AG04450 (cell line): ENCODE measurements at regions not wholly inside any gene's neighbourhood (a gene's known extent, or its start where the extent isn't known, plus 50 kb on each side); places are given as distances from the start of the nearest gene placed in this dataset.
"Not testable (repeated sequence)": the region's sequence is repeated elsewhere in the genome, so short reads cannot be mapped to it uniquely, and the experiment has no call there.

Experiments
- CTCF ChIA-PET: fragments of 300-600, 350-600 bp; formaldehyde crosslinking; extraction: SDS; loops from one replicate; lab custom pipeline; 2022; ENCODE audit warnings: antibody characterized with exemption, inconsistent platforms; lab: Charles Lee
- POLR2A ChIA-PET: fragments of 350-600 bp; formaldehyde crosslinking; extraction: SDS; loops from one replicate; lab custom pipeline; 2021; ENCODE audit warnings: antibody characterized with exemption, inconsistent platforms; lab: Yijun Ruan, JAX
- DNase-seq: peaks from one replicate; pipeline ENCODE4 v3.0.0-alpha.2; 2011; ENCODE audit warnings: low read depth, low spot score
- H3K27ac ChIP-seq: one replicate; pipeline ENCODE4 v1.5.1; 2012; ENCODE audit warnings: low read depth, low read length, control low read depth
- H3K27me3 ChIP-seq: one replicate; pipeline ENCODE4 v1.6.0; 2012; ENCODE audit warnings: low read length; ENCODE audit not compliant: control insufficient read depth, insufficient read depth
- H3K4me3 ChIP-seq: 2 replicates; pipeline ENCODE4 v1.5.1; 2011; ENCODE audit warnings: mild to moderate bottlenecking, low read depth, low read length, control low read depth
- H3K9me3 ChIP-seq: 2 replicates; pipeline ENCODE4 v1.5.1; 2012; ENCODE audit warnings: low read length; ENCODE audit not compliant: control insufficient read depth, insufficient read depth
- TF ChIP-seq, protein P1 (sequence below): IDR thresholded peaks from 2 replicates; pipeline ENCODE4 v1.5.1; 2011; ENCODE audit warnings: low read depth, low read length, control low read depth, inconsistent platforms

DNA sequence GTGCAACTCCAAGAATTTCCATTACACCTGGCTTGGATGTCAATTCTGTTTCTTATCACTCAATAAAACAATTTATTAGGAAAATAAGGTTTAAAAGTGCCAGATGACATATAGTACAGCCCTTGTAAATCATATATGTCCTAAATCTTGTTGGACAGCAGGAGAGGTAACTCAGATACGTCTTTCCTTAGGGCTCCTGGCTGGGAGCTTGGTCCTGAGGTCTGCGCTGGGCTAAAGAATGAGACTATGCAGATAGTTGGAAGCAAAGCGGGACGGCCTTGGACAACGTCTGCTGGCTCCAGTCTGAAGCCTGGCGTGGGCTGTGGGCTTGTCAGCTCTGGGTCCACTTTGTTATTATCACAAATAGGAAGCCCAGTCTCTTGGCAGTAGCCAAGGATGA lies 377.0 kb downstream of the DLEU7 start:
- CTCF ChIA-PET, result no interaction called here
- POLR2A ChIA-PET, result no interaction called here
- DNase-seq, result no peak
- peaks cover 10% of the 10 kb centered on the region for H3K27me3 ChIP-seq
- H3K9me3 ChIP-seq, result no peaks in the 10 kb centered on the region
- H3K4me3 ChIP-seq, result no peak overlapping the region
- no peak overlapping the region for H3K27ac ChIP-seq
- TF ChIP-seq, protein P1, sequence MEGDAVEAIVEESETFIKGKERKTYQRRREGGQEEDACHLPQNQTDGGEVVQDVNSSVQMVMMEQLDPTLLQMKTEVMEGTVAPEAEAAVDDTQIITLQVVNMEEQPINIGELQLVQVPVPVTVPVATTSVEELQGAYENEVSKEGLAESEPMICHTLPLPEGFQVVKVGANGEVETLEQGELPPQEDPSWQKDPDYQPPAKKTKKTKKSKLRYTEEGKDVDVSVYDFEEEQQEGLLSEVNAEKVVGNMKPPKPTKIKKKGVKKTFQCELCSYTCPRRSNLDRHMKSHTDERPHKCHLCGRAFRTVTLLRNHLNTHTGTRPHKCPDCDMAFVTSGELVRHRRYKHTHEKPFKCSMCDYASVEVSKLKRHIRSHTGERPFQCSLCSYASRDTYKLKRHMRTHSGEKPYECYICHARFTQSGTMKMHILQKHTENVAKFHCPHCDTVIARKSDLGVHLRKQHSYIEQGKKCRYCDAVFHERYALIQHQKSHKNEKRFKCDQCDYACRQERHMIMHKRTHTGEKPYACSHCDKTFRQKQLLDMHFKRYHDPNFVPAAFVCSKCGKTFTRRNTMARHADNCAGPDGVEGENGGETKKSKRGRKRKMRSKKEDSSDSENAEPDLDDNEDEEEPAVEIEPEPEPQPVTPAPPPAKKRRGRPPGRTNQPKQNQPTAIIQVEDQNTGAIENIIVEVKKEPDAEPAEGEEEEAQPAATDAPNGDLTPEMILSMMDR, result no peak

DNA sequence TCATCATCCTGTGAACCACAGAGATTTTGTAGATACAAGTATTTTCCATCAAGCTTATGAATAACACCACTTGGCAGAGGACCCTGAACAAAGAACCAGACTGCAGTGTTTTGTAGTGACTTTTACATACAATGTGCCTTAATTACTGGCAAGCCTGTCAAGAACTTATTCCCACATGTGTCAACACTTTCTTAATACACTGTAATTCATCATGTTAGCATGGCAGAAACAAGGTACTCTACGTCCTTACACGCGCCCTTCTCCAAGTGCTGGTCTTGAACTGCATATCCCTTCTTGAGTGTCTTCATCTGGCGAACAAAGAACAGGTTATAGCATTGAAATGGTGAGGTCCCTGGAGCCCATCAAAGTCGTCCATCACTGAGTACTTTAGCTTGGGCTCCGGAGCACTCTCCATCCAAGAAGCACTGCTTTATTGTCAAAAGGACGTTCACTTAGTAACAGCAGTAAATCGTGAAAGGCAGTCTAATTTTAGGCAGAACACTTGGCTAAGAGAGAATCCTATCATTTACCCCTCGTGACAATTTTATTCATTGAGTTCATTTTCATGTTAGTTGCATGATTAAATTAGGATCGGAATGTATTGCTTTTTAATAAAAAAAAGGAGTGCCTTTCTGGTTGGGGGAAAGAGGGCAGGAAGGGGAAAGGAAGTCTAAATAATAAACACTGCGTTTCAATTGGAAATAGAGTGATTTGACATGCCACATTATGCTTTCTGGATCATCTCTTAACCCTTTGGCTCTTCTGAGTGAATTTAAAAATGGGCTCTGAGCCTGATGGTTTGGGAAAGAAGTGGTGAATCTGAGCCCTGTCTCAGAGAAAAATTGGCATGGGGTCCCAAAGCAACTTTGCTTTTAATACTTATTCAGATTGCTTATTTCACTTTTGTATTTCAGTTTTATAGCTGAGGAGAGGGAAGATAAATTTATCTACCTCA lies 376.1 kb downstream of the DLEU7 start:
- DNase-seq, result no peak
- CTCF ChIA-PET, result no interaction called here
- TF ChIP-seq, protein P1, result no peak
- peaks cover 10% of the 10 kb centered on the region for H3K27me3 ChIP-seq
- no peaks in the 10 kb centered on the region for H3K9me3 ChIP-seq
- POLR2A ChIA-PET, result no interaction called here
- H3K27ac ChIP-seq, result no peak overlapping the region
- H3K4me3 ChIP-seq, result no peak overlapping the region

DNA sequence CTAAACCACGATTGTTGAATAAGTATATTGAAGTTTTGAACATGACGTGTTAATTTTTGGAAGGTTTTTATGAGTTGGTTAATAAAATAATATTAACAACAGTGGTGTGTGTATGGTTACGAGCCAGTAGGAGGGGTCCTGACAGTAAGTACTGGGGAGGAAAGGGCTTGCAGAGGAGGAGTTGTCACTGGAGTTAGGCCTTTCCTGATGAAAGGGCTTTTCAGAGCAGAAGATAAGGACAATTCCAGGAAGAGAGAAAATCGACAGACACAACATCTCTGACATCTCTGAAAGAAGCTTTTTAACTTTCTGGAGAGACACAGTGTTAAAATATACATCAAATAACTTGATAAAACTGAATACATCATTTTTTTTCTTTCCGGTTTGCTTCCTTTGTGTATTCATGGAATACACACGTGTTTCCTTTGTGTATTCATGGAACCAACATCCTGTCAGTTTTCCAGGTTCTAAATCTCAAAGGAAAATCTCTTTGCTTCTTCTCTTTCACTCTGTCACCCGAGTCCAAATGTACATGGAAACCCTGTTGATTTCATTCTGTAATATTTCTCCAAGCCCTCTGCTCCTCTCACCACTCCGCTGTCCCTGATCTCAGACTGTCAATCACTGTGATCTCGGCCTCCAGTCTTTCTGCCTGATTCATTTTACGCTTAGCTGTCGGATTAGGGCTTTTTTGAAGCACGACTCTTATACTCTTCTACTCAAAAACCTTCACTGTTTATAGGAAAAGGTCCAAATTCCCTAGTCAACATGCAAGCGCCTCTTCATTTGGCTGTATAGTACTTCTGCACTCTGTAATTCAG lies 374.4 kb downstream of the DLEU7 start:
- peaks cover 10% of the 10 kb centered on the region for H3K27me3 ChIP-seq
- H3K4me3 ChIP-seq, result no peak overlapping the region
- H3K9me3 ChIP-seq, result no peaks in the 10 kb centered on the region
- CTCF ChIA-PET, result no interaction called here
- TF ChIP-seq, protein P1, result no peak
- DNase-seq, result no peak
- POLR2A ChIA-PET, result no interaction called here
- H3K27ac ChIP-seq, result no peak overlapping the region

DNA sequence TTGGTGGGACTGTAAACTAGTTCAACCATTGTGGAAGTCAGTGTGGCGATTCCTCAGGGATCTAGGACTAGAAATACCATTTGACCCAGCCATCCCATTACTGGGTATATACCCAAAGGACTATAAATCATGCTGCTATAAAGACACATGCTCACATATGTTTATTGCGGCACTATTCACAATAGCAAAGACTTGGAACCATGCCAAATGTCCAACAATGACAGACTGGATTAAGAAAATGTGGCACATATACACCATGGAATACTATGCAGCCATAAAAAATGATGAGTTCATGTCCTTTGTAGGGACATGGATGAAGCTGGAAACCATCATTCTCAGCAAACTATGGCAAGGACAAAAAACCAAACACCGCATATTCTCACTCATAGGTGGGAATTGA lies 370.4 kb downstream of the DLEU7 start:
- DNase-seq, CTCF ChIA-PET, H3K4me3 ChIP-seq, H3K27ac ChIP-seq, H3K27me3 ChIP-seq, POLR2A ChIA-PET, H3K9me3 ChIP-seq: not testable (repeated sequence)

DNA sequence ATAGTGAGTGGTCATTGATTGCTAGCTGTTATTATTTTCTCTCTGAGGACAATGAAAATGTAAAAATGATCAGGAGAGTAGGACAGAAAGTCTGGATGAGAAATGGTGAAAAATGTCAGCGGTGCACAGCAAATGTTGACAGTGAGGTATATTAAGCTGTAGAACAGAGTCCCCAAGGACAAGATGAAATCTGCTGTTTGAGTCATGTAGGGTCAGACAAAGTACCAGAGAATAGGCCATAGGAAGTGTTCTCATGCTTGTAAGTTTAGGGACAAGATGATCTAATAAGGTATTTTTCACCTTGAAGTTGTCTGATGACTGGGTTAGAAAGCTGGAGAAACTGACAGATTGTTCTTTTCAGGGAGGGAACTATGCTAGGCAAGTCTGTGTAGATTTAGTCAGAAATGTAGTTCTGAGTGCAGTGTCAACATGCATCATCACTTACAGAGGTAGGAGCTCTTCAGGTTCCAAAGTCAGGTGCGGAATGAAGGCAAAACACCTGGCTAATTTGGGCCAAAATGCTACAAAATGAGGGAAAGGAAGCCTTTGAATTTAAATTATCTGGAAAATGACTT lies 369.3 kb downstream of the DLEU7 start:
- Histone ChIP-seq H3K27me3 (no peaks in the 10 kb centered on the region), H3K9me3 (no peaks in the 10 kb centered on the region), H3K27ac (no peak overlapping the region), H3K4me3 (no peak overlapping the region)
- no peak for DNase-seq
- CTCF ChIA-PET, result no interaction called here
- TF ChIP-seq, protein P1, result no peak
- POLR2A ChIA-PET, result no interaction called here
